DMS53 (cell line): ENCODE measurements at regions not wholly inside any gene's neighbourhood (a gene's known extent, or its start where the extent isn't known, plus 50 kb on each side); places are given as distances from the start of the nearest gene placed in this dataset.
"Not testable (repeated sequence)": the region's sequence is repeated elsewhere in the genome, so short reads cannot be mapped to it uniquely, and the experiment has no call there.

Experiments
- DNase-seq: peaks from one replicate; lab custom pipeline; 2025; lab: John Stamatoyannopoulos, UW

- no peak for DNase-seq
These were observed 255.4 kb upstream of the IRF2BP2 start for GRCh38 chr1:234865171-234866006.

DNA sequence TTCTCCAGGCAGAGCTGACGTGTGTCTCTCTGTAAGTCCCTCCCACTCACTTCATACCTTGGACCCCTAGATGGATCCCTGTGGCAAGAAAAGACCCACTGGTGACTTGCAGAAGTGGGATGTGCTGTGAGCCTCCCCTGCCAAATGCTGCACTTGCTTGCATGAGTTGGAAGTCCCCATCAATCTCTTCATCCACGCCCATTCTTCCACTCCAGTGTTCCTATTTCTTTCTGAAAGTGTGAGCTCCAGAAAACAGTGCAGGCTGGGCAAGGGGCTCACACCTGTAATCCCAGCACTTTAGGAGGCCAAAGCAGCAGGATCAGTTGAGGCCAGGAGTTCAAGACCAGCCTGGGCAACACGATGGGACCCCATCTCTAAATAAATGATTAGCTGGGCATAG, 254.1 kb upstream of the IRF2BP2 start:
- DNase-seq, result no peak

- no peak for DNase-seq
These were observed 253.6 kb upstream of the IRF2BP2 start for GRCh38 chr1:234863551-234863971.

DNA sequence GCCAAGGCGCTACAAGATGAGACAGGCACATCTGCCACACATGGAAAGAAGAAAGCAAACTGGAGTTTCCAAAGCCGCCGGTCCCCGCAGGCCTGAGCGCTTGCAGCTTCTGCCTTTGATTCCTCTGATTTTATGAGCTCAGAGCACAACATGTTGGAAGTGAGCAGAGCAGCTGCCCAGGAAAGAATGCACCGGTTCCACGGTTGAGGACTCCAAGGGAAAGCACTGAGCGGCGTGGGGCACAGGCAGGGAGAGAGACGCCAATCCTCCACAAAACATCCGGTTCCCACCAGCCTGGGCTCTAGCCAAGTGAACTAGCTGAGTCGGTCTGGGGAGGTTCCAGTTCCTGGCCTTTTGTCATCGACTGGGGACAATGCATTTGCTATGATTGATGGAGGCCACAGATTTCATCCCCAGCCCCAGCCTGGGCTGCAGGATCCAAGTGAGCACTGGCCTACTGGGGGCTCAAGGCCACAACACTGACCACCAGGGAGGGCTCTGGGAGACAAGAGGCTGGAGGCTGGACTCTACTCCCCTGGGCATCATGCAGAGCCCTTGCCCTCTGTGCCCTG, 253.1 kb upstream of the IRF2BP2 start:
- peak; percentile 50 for DNase-seq

DNA sequence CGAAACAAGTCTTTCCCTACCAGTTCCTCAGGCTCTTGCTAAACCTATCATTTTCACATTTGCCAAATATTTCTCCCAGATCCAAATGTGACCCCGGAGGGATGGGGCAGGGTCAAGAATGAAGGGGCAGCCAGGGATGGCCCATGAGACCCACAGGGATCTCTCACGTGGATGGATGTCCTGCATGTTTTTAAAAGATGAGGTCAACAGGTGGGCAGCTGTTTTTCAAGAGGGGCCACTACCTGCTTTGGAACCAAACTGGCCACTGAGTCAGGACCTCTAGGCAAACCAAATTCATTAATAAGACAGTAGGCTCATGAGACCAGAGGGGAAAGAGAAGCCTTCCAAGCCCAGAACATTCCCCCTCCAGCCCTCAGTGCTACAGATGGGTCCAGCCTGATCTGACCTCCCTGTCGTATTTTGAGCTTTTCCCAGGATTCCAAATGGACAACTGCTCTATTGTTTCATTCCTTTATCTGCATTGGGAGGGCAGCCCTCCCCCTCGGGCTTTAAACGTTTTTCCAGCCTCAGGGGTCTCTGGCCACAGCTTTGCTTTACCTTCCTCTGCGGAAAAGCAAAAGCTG, 252.5 kb upstream of the IRF2BP2 start:
- DNase-seq, result no peak

DNA sequence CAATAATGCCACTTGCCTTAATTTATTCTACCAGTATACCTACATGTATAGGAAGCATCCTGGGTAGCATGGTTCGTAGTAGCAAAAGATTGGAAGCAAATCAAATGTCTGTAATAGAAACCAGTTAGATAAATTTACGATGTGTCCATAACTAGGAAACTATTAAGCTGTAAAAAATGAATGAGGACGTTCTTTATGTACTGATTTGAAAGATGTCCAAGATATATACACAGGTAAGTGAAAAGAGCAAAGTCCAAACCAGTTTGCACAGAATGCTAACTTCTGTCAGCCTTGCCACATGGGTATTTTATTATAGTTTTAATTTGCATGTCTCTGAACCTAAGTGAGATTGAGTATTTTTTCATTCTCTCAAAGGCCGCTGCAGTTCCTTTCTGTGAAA, 251.8 kb upstream of the IRF2BP2 start:
- no peak for DNase-seq

DNA sequence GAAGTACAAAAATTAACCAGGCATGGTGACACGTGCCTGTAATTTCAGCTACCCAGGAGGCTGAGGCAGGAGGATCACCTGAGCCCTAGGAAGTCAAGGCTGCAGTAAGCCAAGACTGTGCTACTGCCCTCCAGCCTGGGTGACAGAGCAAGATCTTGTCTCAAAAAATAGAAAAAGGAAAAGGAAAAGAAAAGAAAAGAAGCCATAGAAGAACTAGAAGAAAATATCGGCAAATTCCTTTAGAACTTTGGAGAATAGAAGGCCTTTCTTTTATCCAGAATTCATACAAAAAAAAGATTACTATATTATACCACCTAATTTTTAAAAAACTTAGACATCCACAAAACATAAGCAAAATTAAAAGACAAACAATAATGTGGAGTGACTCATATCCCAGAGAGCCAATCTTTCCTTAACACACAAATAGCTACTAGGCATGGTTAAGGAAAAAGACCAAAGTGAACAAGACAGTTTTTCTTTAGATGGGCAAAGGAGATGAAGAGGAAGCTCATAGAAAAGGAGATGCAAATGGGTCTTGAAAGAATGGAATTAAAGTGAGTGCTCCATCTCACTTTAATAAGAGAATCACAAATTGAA, 251.1 kb upstream of the IRF2BP2 start:
- DNase-seq, result no peak

DNA sequence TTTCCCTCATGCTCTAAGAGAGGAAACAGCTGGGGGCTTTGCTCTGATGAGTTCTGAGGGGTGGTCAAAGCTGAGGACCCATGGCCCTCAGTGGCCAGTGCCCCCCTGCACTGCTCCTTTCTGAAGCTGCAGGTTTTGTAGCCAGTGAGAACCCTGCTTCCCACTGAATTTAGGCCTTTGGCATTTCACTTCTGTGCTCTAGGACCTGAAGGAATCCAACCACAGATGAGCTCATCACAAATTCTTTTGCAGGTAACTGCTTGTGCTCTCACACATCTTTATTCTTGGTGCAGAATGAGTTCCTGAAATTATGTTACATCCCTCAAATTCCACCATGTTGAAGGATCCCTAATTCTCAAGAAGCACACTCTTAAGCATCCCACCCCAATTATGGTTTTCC, 248.7 kb upstream of the IRF2BP2 start:
- no peak for DNase-seq

DNA sequence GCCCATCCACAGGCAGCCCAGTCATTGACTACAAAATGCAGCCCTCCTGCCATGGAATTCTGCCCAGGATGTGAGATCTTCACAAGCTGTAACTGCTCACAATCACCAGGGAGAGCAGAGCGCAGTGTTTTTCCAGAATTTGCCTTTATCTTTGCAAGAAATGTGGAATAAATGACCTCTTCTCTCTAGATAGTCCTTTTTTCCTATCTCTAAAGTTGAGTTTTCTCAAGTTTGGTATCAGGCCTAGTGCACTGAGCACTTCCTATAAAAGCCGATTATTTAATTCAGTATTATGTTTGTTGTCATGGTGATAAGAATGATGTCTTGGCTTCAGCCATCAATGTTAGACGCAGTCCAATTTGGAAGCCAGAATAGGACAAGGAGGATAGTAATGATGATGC, 246.9 kb upstream of the IRF2BP2 start:
- DNase-seq, result no peak

GRCh38 chr1:234855851-234856250, 245.9 kb upstream of the IRF2BP2 start:
- no peak for DNase-seq

DNA sequence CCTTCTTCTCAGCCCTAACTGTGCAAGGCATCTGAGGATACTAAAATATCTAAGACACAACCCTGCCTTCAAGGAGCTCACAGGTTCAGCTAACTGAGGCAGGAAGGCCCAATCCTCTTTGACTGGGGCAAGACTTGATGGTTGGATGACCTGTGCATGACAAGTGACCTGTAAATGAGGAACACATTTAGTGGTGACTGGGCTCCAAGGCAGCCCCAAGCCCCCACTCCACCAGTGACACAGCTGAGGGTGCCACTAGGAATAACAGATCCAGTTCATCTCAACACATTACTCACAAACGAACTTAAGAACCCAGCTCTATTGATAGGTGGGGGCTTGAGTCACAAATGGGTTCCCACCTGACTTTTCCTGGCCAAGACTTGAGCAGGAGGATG, 244.7 kb upstream of the IRF2BP2 start:
- DNase-seq, result no peak

GRCh38 chr1:234853906-234854644, 244.1 kb upstream of the IRF2BP2 start:
- DNase-seq, result no peak

GRCh38 chr1:234852659-234853058, 242.7 kb upstream of the IRF2BP2 start:
- DNase-seq, result no peak

GRCh38 chr1:234851450-234852438, 241.8 kb upstream of the IRF2BP2 start:
- no peak for DNase-seq

DNA sequence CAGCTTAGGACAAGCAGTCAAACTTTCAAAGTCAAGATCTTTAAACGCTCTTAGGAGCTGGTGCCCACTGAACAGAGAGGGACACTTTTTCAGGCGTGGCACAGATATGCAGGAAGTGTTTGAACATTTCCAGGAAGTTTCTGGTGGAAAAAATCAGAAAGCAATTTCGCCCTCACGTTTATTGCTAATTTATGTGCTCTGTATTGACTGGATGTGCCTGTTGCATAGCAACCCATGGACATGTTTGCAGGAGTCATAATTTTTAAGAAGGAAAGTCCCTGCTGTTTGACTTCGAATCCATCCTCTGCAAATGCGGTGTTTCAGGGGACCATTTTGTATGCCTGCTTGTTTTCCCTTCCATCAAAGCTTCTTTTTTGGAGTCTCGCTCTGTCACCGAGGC, 239.9 kb upstream of the IRF2BP2 start:
- peak; percentile 16 for DNase-seq

DNA sequence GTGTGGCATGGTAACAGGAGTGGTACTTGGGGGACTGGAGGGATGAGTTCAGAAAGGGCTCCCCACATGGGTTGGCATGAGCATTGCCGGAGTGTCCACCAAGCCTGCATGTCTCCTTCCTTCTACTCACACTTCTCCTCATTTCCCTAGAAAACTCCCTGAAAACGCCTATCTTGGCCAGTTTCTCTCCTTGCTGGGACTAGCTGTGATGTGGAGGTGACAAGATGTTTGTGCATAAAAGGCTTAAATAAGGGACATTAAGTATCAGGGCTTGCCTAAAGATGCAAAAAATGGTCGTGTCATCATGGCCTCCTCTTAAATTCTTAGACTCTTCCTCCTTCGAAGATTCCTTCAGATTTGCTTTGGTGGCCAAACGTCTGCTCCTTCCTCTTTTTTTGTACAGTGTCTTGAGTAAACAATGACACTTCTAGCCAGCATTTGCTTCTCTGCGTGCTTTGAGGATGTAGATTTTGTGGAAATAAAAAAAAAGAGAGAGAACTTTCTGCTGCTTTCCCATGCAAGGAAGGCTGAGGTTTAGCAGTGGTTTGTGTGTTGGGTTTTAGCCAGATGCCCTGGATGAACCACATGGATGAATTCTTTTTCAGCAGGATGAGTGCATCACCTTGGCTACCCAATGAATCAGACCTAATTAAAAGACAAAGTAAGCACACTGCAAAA, 239.1 kb upstream of the IRF2BP2 start:
- peak; percentile 12 for DNase-seq

GRCh38 chr1:234846813-234847212, 236.8 kb upstream of the IRF2BP2 start:
- DNase-seq, result not testable (repeated sequence)

DNA sequence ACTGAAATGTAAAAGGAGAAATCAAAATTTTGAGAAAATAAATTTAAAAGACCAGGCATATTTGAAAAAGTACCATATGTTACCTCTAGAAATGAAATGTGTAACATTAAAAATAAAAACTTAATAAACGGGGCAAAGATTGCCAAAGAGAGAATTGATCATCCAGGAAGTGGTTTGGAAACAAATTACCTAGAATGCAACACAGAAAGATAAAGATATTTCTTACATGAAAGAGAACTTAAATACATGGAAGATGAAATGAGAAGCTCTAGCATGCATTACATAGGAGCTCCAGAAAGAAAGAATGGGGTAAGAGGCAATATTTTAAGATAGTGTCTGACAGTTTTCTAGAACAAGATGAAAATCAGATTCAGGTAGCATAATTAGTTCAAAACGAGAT, 235.9 kb upstream of the IRF2BP2 start:
- DNase-seq, result no peak

DNA sequence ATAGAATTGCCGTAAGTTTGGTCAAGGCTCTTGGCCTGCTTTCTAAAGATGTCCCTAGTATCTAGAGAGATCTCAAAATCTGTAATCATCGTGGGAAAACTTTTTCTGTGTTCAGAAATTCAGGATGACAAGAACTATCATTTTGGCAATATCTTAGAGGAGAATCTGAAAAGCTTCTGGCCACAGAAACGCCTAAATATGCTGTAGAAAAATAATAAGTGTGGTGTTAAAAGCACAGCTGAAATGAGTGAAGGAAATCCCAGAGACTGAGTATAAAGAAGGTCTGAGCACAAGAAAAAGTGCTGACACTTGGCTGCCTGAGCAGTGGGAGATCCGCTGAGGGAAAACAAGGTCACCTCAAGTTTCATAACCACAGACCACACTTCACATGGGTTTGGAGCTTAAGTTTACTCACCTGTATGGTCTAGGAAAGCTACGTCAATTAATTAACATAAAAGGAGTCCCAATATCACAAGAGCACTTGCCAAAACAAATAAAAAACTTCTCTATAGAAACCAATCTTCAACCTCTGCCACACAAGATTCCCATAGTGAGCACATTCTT, 235.2 kb upstream of the IRF2BP2 start:
- DNase-seq, result no peak

DNA sequence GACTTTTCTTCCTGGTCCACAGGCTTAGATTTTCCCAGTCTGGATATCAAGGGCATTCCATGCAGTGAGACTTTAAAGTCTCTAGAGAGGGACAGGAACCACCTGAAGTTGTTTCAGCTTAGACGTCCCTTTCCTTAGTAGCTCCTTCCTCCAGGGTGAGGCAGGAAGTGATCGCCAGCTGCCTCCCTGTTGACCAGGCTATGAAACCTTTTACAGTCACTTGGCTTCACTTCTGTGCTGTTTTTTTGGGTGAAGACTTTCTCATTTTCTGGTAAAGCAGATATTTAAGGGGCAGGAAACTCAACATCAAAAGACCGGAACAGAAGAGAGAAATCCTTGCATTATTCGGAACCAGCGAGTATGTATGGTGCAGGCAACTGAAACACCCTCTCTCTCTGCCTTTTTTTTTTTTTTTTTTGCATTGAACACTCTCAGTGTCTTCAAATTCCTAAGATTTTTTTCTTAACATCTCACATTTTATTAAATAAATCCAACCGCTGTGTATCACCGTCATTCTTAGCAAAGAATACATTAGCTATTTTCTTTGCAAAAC, 234.6 kb upstream of the IRF2BP2 start:
- DNase-seq, result peak; percentile 32
